Hepatocyte (in vitro differentiated cells): ENCODE measurements at regions not wholly inside any gene's neighbourhood (a gene's known extent, or its start where the extent isn't known, plus 50 kb on each side); places are given as distances from the start of the nearest gene placed in this dataset.
A peak's percentile ranks its signal among the peaks of the same experiment; 100 is the strongest.

Source experiments
- DNase-seq: peaks from one replicate; pipeline ENCODE4 v3.0.0-alpha.2; 2016; ENCODE audit warnings: low spot score
- H2AFZ ChIP-seq: fragments of 200-600 bp; sonication (generic); 2 replicates; pipeline ENCODE4 v1.6.0; 2016; ENCODE audit warnings: antibody characterized with exemption, mild to moderate bottlenecking
- H3K27ac ChIP-seq: fragments of 200-600 bp; sonication (generic); 2 replicates; pipeline ENCODE4 v1.5.1; 2016; ENCODE audit warnings: mild to moderate bottlenecking
- H3K27me3 ChIP-seq: fragments of 200-600 bp; sonication (generic); 2 replicates; pipeline ENCODE4 v1.6.1; 2016
- H3K36me3 ChIP-seq: fragments of 200-600 bp; sonication (generic); replicated peaks from 2 replicates; pipeline ENCODE4 v1.5.1; 2016; ENCODE audit warnings: low read depth; ENCODE audit not compliant: insufficient read depth
- H3K4me1 ChIP-seq: fragments of 200-600 bp; sonication (generic); 2 replicates; pipeline ENCODE4 v1.5.1; 2016; ENCODE audit warnings: mild to moderate bottlenecking, moderate library complexity; ENCODE audit not compliant: insufficient read depth
- H3K4me2 ChIP-seq: fragments of 200-600 bp; sonication (generic); 2 replicates; pipeline ENCODE4 v1.6.0; 2016
- H3K4me3 ChIP-seq: fragments of 200-600 bp; sonication (generic); 2 replicates; pipeline ENCODE4 v1.5.1; 2016; ENCODE audit warnings: mild to moderate bottlenecking
- H3K79me2 ChIP-seq: fragments of 200-600 bp; sonication (generic); 2 replicates; pipeline ENCODE4 v1.6.0; 2017; ENCODE audit warnings: mild to moderate bottlenecking
- H3K9me2 ChIP-seq: fragments of 200-600 bp; sonication (generic); replicated peaks from 2 replicates; pipeline ENCODE4 v1.6.0; 2017; ENCODE audit warnings: mild to moderate bottlenecking; ENCODE audit not compliant: insufficient read depth
- H3K9me3 ChIP-seq: fragments of 200-600 bp; sonication (generic); 2 replicates; pipeline ENCODE4 v1.5.1; 2016; ENCODE audit warnings: low read depth, mild to moderate bottlenecking
- H4K20me1 ChIP-seq: fragments of 200-600 bp; sonication (generic); 2 replicates; pipeline ENCODE4 v1.6.0; 2016; ENCODE audit warnings: mild to moderate bottlenecking; ENCODE audit not compliant: insufficient read depth, poor library complexity, severe bottlenecking
- CTCF ChIP-seq: fragments of 200-600 bp; sonication (generic); IDR thresholded peaks from 2 replicates; pipeline ENCODE4 v1.5.1; 2016; ENCODE audit warnings: antibody characterized with exemption, mild to moderate bottlenecking; ENCODE audit not compliant: poor library complexity
- EZH2 ChIP-seq: fragments of 200-600 bp; sonication (generic); IDR thresholded peaks from 2 replicates; pipeline ENCODE4 v1.6.1; 2016; ENCODE audit warnings: antibody characterized with exemption, mild to moderate bottlenecking, borderline replicate concordance
- EZH2phosphoT487 ChIP-seq: fragments of 200-600 bp; sonication (generic); IDR thresholded peaks from one replicate; pipeline ENCODE4 v1.6.1; 2018; ENCODE audit warnings: antibody characterized with exemption, mild to moderate bottlenecking, low read depth, moderate library complexity; ENCODE audit not compliant: unreplicated experiment, severe bottlenecking
- WGBS: methylation state at CpG from one replicate; pipeline ENCODE4 v1.1.6; 2016; ENCODE audit warnings: low lambda C conversion rate; ENCODE audit errors: missing lambda C conversion rate; 5-methylcytosine and 5-hydroxymethylcytosine counted together

GRCh38 chrX:9378980-9379696, 85.7 kb upstream of the TBL1X start:
- Histone ChIP-seq H4K20me1 (no peaks in the 10 kb centered on the region), H2AFZ (no peak overlapping the region), H3K27ac (no peak overlapping the region), H3K79me2 (no peaks in the 10 kb centered on the region), H3K9me3 (no peaks in the 10 kb centered on the region), H3K4me2 (no peak overlapping the region), H3K27me3 (no peaks in the 10 kb centered on the region), H3K9me2 (no peaks in the 10 kb centered on the region), H3K4me1 (no peaks in the 10 kb centered on the region), H3K4me3 (no peak overlapping the region), H3K36me3 (no peaks in the 10 kb centered on the region)
- TF ChIP-seq EZH2phosphoT487 (no peak), CTCF (no peak), EZH2 (no peak)
- 69% methylated on average over 7 of the region's 7 CpGs for WGBS
- DNase-seq = no peak

GRCh38 chrX:9379697-9380551, 84.9 kb upstream of the TBL1X start:
- Histone ChIP-seq H4K20me1 (no peaks in the 10 kb centered on the region), H3K4me3 (no peak overlapping the region), H3K4me1 (no peaks in the 10 kb centered on the region), H3K9me3 (no peaks in the 10 kb centered on the region), H3K4me2 (no peak overlapping the region), H3K36me3 (no peaks in the 10 kb centered on the region), H3K9me2 (no peaks in the 10 kb centered on the region), H3K27me3 (no peaks in the 10 kb centered on the region), H3K27ac (no peak overlapping the region), H3K79me2 (no peaks in the 10 kb centered on the region), H2AFZ (no peak overlapping the region)
- 69% methylated on average over 10 of the region's 10 CpGs for WGBS
- TF ChIP-seq CTCF (no peak), EZH2phosphoT487 (no peak), EZH2 (no peak)
- peak; percentile 33 for DNase-seq

- no peaks in the 10 kb centered on the region for H3K9me2 ChIP-seq
- H2AFZ ChIP-seq = no peak overlapping the region
- no peak overlapping the region for H3K27ac ChIP-seq
- no peak for DNase-seq
- no peaks in the 10 kb centered on the region for H3K79me2 ChIP-seq
- TF ChIP-seq EZH2phosphoT487 = no peak
- H3K36me3 ChIP-seq = no peaks in the 10 kb centered on the region
- H3K27me3 ChIP-seq = no peaks in the 10 kb centered on the region
- no peaks in the 10 kb centered on the region for H4K20me1 ChIP-seq
- H3K4me2 ChIP-seq = no peak overlapping the region
- no peak overlapping the region for H3K4me3 ChIP-seq
- H3K9me3 ChIP-seq = no peaks in the 10 kb centered on the region
- H3K4me1 ChIP-seq = no peaks in the 10 kb centered on the region
Measured at GRCh38 chrX:9383655-9384054, 81.2 kb upstream of the TBL1X start.

GRCh38 chrX:9388450-9388849, 76.4 kb upstream of the TBL1X start:
- Histone ChIP-seq H3K36me3 (no peaks in the 10 kb centered on the region), H2AFZ (no peak overlapping the region), H3K4me3 (no peak overlapping the region), H3K4me1 (no peaks in the 10 kb centered on the region), H3K9me3 (no peaks in the 10 kb centered on the region), H3K9me2 (no peaks in the 10 kb centered on the region), H3K27me3 (no peaks in the 10 kb centered on the region), H3K79me2 (no peaks in the 10 kb centered on the region), H4K20me1 (no peaks in the 10 kb centered on the region), H3K4me2 (no peak overlapping the region), H3K27ac (no peak overlapping the region)
- DNase-seq = no peak
- WGBS = 59% methylated on average over 1 of the region's 1 CpG
- TF ChIP-seq EZH2phosphoT487 (no peak), CTCF (no peak), EZH2 (no peak)
